GM10266 (cell line): ENCODE measurements at regions not wholly inside any gene's neighbourhood (a gene's known extent, or its start where the extent isn't known, plus 50 kb on each side); places are given as distances from the start of the nearest gene placed in this dataset.

ENCODE experiments used
- DNase-seq: peaks from one replicate; pipeline ENCODE4 v3.0.0; 2012; ENCODE audit errors: extremely low spot score
- CTCF ChIP-seq: IDR thresholded peaks from 2 replicates; pipeline ENCODE4 v1.5.1; 2012; ENCODE audit warnings: mild to moderate bottlenecking, low read depth; ENCODE audit not compliant: control insufficient read depth, insufficient read depth; ENCODE audit errors: missing control alignments

DNA sequence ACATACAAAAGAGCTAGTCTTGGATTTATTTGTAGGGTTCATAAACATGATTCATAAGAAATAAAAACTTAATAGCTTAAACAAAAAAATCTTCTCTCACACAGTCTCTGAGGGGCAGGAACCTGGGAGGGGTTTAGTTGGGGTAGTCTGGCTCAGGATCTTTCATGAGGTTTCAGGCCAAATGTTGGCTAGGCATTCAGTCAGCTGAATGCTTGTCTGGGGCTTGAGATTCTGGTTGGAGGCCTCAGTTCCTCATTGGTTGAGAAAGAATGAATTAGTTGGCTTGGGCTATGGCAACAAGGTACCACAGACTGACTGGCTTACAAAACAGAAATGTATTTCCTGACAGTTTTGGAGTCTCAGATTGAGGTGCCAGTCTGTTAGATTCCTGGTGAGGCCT lies 74.3 kb downstream of the ANKRD7 start:
- TF ChIP-seq CTCF = no peak
- DNase-seq = no peak

GRCh38 chr7:118300177-118300576 lies 75.7 kb downstream of the ANKRD7 start:
- no peak for DNase-seq
- TF ChIP-seq CTCF = no peak

- no peak for DNase-seq
- no peak for TF ChIP-seq CTCF
Observed at GRCh38 chr7:118304100-118304499, 79.6 kb downstream of the ANKRD7 start.

GRCh38 chr7:118305671-118306070 lies 81.2 kb downstream of the ANKRD7 start:
- no peak for DNase-seq
- no peak for TF ChIP-seq CTCF

DNA sequence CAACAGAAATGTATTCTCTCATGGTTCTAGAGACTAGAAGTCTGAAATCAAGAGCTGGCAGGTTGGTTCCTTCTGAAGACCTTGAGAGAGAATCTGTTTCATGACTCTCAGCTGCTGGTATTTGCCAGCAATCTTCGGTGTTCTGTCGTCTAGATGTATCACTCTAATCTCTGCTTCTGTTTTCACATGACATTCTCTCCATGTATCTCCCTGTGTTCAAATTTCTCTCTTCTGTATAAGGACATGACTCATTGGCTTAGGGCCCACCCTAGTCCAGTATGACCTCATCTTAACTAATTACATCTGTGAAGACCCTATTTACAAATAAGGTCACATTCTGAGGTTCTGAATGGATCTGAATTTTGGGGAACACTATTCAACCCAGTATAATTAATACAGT lies 82.3 kb downstream of the ANKRD7 start:
- no peak for TF ChIP-seq CTCF
- DNase-seq = no peak

DNA sequence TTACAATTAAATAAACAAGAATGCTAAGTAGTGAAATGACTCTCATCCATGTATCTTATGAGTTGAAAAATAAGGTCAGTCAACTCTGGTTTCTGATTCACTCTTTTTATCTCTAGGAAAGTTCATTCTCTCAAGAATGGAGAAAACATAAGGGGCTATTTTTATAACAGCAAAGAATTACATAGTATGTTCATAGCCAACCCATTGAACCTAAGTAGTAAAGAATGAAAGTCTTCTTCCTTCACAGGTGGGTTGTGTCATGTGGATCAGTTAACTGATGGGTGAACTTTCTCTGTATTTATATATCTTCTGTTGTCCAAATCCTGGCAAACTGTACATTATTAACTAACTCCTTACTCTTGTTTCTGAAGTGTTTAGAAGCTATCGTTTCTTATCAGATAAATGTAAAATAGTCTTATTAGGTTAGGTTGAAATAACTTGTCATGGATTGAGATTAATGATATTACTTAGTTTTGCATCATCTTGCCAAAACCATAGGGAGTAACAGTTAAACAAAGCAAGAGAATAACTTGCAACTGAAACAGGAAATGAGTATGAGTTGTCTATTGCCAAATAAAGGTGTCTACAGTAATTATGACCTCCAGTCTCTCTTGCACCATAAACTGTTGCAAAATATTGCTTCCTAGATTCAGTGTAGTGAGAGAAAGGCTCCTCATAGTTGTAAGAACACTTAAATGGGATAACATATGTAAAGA lies 86.8 kb downstream of the ANKRD7 start:
- no peak for TF ChIP-seq CTCF
- DNase-seq = no peak

DNA sequence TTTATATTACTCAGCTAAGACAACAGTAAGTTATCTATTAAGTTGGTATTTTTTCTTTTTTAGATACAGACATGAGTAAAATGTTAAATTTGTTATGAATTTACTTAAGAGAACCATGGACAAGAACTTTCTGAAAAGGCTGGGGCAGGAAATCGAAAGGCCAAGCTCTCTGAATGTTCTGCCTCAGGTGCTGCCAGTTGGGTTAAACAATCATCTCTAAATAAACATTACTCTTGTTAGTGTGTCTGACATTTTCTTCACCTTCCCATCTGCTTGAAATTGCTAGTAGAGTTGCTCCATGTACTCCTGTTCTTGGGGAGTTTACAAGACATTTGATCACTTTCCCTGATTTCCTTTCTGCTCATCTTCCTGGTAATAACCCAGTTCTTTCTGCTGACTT lies 87.5 kb downstream of the ANKRD7 start:
- no peak for DNase-seq
- TF ChIP-seq CTCF = no peak
